GM10847 (cell line): ENCODE measurements at regions not wholly inside any gene's neighbourhood (a gene's known extent, or its start where the extent isn't known, plus 50 kb on each side); places are given as distances from the start of the nearest gene placed in this dataset.

Experiments used
- POLR2A ChIP-seq: IDR thresholded peaks from 2 replicates; pipeline ENCODE4 v1.6.1; 2011; ENCODE audit not compliant: insufficient read length; ENCODE audit errors: extremely low read depth

DNA sequence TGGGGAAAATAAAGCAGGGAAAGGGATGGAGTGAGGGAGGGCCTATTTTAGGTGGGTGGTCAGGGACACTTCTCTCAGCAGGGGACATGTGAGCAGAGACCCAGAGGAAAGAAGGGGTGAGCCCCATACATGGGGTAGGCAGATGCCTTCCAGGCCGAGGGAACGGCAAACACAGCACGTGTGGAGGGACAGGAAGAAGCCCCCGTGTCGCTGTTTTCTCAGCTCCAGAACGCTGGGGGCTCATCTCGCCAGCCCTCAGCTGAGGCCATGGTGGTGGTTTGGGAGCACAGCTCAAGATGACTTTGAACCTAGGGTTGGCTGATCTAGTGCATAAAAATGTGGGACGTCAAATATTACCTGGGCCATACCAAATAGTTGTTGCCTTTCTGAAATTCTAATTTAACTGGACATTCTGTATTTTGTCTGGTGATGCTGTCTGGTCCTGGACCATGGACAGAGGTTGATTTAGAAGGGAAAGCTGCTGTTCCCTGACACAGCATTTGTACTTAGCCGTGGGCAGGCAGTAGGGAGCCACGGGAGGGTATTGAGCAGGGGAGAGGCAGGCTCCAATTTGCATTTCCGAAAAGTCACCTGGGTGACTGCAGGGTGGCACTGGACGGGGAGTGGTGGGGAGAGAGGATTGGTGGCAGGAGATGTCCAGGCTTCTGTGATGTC lies 53.1 kb upstream of the RUNX3 start:
- no peak for TF ChIP-seq POLR2A

GRCh38 chr1:24981631-24982005 lies 51.5 kb upstream of the RUNX3 start:
- TF ChIP-seq POLR2A, result no peak

DNA sequence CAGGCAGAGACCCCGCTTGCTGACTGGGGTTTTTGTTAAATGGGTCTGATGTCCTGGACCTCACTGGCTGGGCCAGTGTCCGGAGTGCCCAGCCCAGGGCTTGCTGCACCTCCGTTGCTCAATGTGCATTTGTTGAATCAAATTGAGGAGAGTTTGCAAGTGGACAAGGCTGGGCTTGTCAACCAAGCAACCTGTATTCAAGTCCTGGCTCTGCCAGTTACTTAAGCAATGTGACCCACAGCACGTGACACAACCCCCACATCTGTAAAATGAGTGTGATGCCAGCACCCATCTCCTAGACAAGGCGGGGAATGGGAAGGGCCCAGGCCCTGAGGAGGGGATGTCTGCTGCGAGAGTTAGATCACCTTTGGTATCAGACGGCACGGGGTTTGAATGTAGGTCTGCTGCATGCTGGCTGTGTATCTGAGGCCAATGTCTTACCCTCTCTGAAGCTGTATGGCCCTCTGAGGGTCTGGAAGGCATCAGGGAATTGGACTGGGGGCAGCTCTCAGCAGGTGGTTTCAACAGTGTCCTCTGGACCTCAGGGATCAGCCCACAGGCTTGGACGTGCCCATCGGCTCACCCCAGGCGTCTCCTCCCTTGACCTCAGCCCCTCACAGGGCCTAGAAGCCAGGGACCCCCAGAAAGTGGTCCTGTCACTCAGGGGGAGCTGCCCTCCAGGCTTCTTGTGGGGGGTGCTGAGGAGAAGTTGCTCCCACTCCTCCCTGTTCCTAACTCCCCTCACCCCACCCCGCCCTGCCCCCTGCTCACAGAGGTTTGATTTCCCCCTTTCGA lies 51.0 kb upstream of the RUNX3 start:
- no peak for TF ChIP-seq POLR2A
